GM12891 (cell line): ENCODE measurements at regions not wholly inside any gene's neighbourhood (a gene's known extent, or its start where the extent isn't known, plus 50 kb on each side); places are given as distances from the start of the nearest gene placed in this dataset.

Experiments
- PAX5 ChIP-seq: IDR thresholded peaks from 2 replicates; pipeline ENCODE4 v1.6.1; 2011; ENCODE audit warnings: low read length, moderate library complexity, mild to moderate bottlenecking; ENCODE audit not compliant: insufficient read depth, severe bottlenecking
- POLR2A ChIP-seq: IDR thresholded peaks from 2 replicates; pipeline ENCODE4 v1.6.1; 2011; ENCODE audit warnings: low read depth, low read length, control low read depth
- POLR2AphosphoS5 ChIP-seq: IDR thresholded peaks from 2 replicates; pipeline ENCODE4 v1.6.1; 2011; ENCODE audit warnings: low read depth, low read length, control low read depth
- SPI1 ChIP-seq: IDR thresholded peaks from 2 replicates; pipeline ENCODE4 v1.6.1; 2011; ENCODE audit warnings: low read depth, low read length, control low read depth
- TAF1 ChIP-seq: IDR thresholded peaks from 2 replicates; pipeline ENCODE4 v1.6.1; 2011; ENCODE audit warnings: low read depth, low read length, control low read depth

- TF ChIP-seq TAF1: no peak
- TF ChIP-seq POLR2A: no peak
- TF ChIP-seq POLR2AphosphoS5: no peak
- no peak for TF ChIP-seq PAX5
- TF ChIP-seq SPI1: no peak
These were observed 360.0 kb upstream of the GALNT5 start for GRCh38 chr2:156897548-156897947.
